SK-N-SH treated with all-trans-retinoic acid at 6 μM for 48 hours (cell line): ENCODE measurements at regions not wholly inside any gene's neighbourhood (a gene's known extent, or its start where the extent isn't known, plus 50 kb on each side); places are given as distances from the start of the nearest gene placed in this dataset.

Experiments used
- ATAC-seq: fragments of 200-7000 bp; cut with Tn5 transposase; 3 replicates; pipeline ENCODE4 v1.9.1; 2020; ENCODE audit warnings: mild to moderate bottlenecking, moderate library complexity
- ARNTL ChIP-seq: fragments of 450-650 bp; formaldehyde crosslinking; IDR thresholded peaks from 2 replicates; pipeline ENCODE4 v1.5.0; 2020; ENCODE audit warnings: low read depth, mild to moderate bottlenecking, moderate library complexity, borderline replicate concordance
- CSDC2 ChIP-seq: fragments of 250-450 bp; sonication (Bioruptor Pico); IDR thresholded peaks from 2 replicates; pipeline ENCODE4 v1.5.0; 2020; ENCODE audit warnings: mild to moderate bottlenecking, moderate library complexity
- CSRNP3 ChIP-seq: fragments of 250-450 bp; sonication (Bioruptor Pico); IDR thresholded peaks from 2 replicates; pipeline ENCODE4 v1.5.1; 2021; ENCODE audit warnings: mild to moderate bottlenecking, moderate library complexity
- ESRRG ChIP-seq: fragments of 250-450 bp; sonication (Bioruptor Pico); IDR thresholded peaks from 2 replicates; pipeline ENCODE4 v1.6.1; 2021; ENCODE audit warnings: mild to moderate bottlenecking
- GLIS3 ChIP-seq: fragments of 250-450 bp; sonication (Bioruptor Pico); IDR thresholded peaks from 2 replicates; pipeline ENCODE4 v1.5.0; 2020; ENCODE audit warnings: mild to moderate bottlenecking, moderate library complexity
- ISL1 ChIP-seq: fragments of 250-450 bp; sonication (Bioruptor Pico); IDR thresholded peaks from 2 replicates; pipeline ENCODE4 v2.1.2; 2022; ENCODE audit warnings: mild to moderate bottlenecking, moderate library complexity
- OSR1 ChIP-seq: fragments of 250-450 bp; sonication (Bioruptor Pico); IDR thresholded peaks from 2 replicates; pipeline ENCODE4 v1.8.0; 2022; ENCODE audit warnings: moderate library complexity, mild to moderate bottlenecking, inconsistent platforms
- POU6F1 ChIP-seq: fragments of 250-450 bp; sonication (Bioruptor Pico); IDR thresholded peaks from 2 replicates; pipeline ENCODE4 v1.8.0; 2021; ENCODE audit warnings: low read depth, mild to moderate bottlenecking, moderate library complexity, borderline replicate concordance
- PPARA ChIP-seq: fragments of 250-450 bp; sonication (Bioruptor Pico); IDR thresholded peaks from 2 replicates; pipeline ENCODE4 v1.5.0; 2020; ENCODE audit warnings: mild to moderate bottlenecking, borderline replicate concordance
- RARB ChIP-seq: fragments of 250-450 bp; sonication (Bioruptor Pico); IDR thresholded peaks from 2 replicates; pipeline ENCODE4 v1.8.0; 2021; ENCODE audit warnings: mild to moderate bottlenecking, moderate library complexity
- SNAI2 ChIP-seq: fragments of 250-450 bp; sonication (Bioruptor Pico); IDR thresholded peaks from 2 replicates; pipeline ENCODE4 v1.5.0; 2020; ENCODE audit warnings: mild to moderate bottlenecking, moderate library complexity
- TCF4 ChIP-seq: fragments of 250-450 bp; sonication (Bioruptor Pico); IDR thresholded peaks from 2 replicates; pipeline ENCODE4 v1.8.0; 2021; ENCODE audit warnings: mild to moderate bottlenecking, moderate library complexity, borderline replicate concordance
- TOX ChIP-seq: fragments of 250-450 bp; sonication (Bioruptor Pico); IDR thresholded peaks from 2 replicates; pipeline ENCODE4 v1.8.0; 2021; ENCODE audit warnings: mild to moderate bottlenecking, moderate library complexity, borderline replicate concordance
- ZC3H10 ChIP-seq: fragments of 250-450 bp; sonication (Bioruptor Pico); IDR thresholded peaks from 2 replicates; pipeline ENCODE4 v1.5.1; 2021; ENCODE audit warnings: mild to moderate bottlenecking, moderate library complexity
- ZFP3 ChIP-seq: fragments of 250-450 bp; sonication (Bioruptor Pico); IDR thresholded peaks from 2 replicates; pipeline ENCODE4 v1.5.0; 2020; ENCODE audit warnings: mild to moderate bottlenecking, moderate library complexity
- ZFP30 ChIP-seq: fragments of 450-650 bp; formaldehyde crosslinking; IDR thresholded peaks from 2 replicates; pipeline ENCODE4 v1.5.0; 2022; ENCODE audit warnings: mild to moderate bottlenecking, moderate library complexity
- ZNF565 ChIP-seq: fragments of 450-650 bp; formaldehyde crosslinking; conservative IDR thresholded peaks from 2 replicates; pipeline ENCODE4 v1.5.0; 2020; ENCODE audit warnings: low read depth, mild to moderate bottlenecking, moderate library complexity
- ZNF8 ChIP-seq: fragments of 450-650 bp; formaldehyde crosslinking; IDR thresholded peaks from 2 replicates; pipeline ENCODE4 v1.5.0; 2020; ENCODE audit warnings: mild to moderate bottlenecking, moderate library complexity
- TF ChIP-seq, protein P1 (sequence below): fragments of 250-450 bp; sonication (Bioruptor Pico); IDR thresholded peaks from 2 replicates; pipeline ENCODE4 v1.5.0; 2020; ENCODE audit warnings: mild to moderate bottlenecking, moderate library complexity
- TF ChIP-seq, protein P2 (sequence below): fragments of 250-450 bp; sonication (Bioruptor Pico); IDR thresholded peaks from 2 replicates; pipeline ENCODE4 v1.8.0; 2020; ENCODE audit warnings: mild to moderate bottlenecking, moderate library complexity, borderline replicate concordance

DNA sequence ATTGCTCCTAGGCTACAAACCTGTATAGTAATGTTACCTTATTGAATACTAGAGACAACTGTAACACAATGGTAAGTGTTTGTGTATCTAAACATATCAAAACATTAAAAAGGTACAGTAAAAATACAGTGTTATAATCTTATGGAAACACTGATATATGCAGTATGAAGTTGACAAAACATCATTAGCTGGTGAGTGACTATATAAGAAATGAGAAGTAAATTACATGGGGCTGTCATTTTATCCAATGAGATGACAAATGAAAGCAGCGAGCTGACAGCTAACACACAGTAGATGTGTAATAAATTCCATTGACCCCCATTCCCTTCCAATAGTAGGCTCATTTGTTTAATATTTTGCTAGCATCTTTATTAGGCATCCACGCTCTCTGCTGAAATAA, 198.1 kb upstream of the GHITM start:
- no peak for TF ChIP-seq ZNF565 (CRISPR knock-in tag)
- no peak for TF ChIP-seq PPARA
- TF ChIP-seq ZC3H10 (CRISPR knock-in tag) = no peak
- no peak for TF ChIP-seq ZFP30 (CRISPR knock-in tag)
- TF ChIP-seq SNAI2 (CRISPR knock-in tag) = no peak
- TF ChIP-seq ARNTL = no peak
- no peak for TF ChIP-seq POU6F1 (CRISPR knock-in tag)
- no peak for TF ChIP-seq GLIS3 (CRISPR knock-in tag)
- TF ChIP-seq CSDC2 (CRISPR knock-in tag) = no peak
- TF ChIP-seq TOX (CRISPR knock-in tag) = no peak
- TF ChIP-seq, protein P1, sequence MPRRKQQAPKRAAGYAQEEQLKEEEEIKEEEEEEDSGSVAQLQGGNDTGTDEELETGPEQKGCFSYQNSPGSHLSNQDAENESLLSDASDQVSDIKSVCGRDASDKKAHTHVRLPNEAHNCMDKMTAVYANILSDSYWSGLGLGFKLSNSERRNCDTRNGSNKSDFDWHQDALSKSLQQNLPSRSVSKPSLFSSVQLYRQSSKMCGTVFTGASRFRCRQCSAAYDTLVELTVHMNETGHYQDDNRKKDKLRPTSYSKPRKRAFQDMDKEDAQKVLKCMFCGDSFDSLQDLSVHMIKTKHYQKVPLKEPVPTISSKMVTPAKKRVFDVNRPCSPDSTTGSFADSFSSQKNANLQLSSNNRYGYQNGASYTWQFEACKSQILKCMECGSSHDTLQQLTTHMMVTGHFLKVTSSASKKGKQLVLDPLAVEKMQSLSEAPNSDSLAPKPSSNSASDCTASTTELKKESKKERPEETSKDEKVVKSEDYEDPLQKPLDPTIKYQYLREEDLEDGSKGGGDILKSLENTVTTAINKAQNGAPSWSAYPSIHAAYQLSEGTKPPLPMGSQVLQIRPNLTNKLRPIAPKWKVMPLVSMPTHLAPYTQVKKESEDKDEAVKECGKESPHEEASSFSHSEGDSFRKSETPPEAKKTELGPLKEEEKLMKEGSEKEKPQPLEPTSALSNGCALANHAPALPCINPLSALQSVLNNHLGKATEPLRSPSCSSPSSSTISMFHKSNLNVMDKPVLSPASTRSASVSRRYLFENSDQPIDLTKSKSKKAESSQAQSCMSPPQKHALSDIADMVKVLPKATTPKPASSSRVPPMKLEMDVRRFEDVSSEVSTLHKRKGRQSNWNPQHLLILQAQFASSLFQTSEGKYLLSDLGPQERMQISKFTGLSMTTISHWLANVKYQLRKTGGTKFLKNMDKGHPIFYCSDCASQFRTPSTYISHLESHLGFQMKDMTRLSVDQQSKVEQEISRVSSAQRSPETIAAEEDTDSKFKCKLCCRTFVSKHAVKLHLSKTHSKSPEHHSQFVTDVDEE (CRISPR knock-in tag) = no peak
- TF ChIP-seq, protein P2, sequence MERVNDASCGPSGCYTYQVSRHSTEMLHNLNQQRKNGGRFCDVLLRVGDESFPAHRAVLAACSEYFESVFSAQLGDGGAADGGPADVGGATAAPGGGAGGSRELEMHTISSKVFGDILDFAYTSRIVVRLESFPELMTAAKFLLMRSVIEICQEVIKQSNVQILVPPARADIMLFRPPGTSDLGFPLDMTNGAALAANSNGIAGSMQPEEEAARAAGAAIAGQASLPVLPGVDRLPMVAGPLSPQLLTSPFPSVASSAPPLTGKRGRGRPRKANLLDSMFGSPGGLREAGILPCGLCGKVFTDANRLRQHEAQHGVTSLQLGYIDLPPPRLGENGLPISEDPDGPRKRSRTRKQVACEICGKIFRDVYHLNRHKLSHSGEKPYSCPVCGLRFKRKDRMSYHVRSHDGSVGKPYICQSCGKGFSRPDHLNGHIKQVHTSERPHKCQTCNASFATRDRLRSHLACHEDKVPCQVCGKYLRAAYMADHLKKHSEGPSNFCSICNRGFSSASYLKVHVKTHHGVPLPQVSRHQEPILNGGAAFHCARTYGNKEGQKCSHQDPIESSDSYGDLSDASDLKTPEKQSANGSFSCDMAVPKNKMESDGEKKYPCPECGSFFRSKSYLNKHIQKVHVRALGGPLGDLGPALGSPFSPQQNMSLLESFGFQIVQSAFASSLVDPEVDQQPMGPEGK (CRISPR knock-in tag) = no peak
- no peak for TF ChIP-seq ESRRG (CRISPR knock-in tag)
- TF ChIP-seq TCF4 = no peak
- no peak for TF ChIP-seq ISL1
- TF ChIP-seq RARB = no peak
- ATAC-seq = no peak

DNA sequence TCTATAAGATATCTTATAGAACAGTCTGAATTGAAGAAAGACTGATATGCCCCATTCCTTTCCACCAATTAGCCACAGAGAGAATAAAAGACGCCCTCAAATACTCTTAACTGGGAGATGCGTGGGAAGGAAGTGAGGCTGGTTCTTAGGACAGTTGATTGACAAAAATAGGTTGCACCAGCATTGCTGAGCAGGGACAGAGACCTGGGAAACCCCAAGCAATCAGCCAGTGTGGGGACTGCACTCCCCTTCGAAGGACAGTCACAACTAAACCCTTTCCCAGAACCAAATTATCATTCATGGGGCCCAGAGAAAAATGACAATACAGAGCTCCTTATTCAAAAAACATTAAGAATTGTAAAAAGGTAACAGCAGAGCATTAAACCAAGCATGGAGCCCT, 196.9 kb upstream of the GHITM start:
- TF ChIP-seq ESRRG (CRISPR knock-in tag) = no peak
- TF ChIP-seq, protein P2 (CRISPR knock-in tag) = no peak
- no peak for TF ChIP-seq PPARA
- no peak for TF ChIP-seq ZFP3
- no peak for TF ChIP-seq CSRNP3 (CRISPR knock-in tag)
- TF ChIP-seq ZNF565 (CRISPR knock-in tag) = no peak
- TF ChIP-seq POU6F1 (CRISPR knock-in tag) = no peak
- TF ChIP-seq GLIS3 (CRISPR knock-in tag) = no peak
- no peak for TF ChIP-seq SNAI2 (CRISPR knock-in tag)
- no peak for TF ChIP-seq ZFP30 (CRISPR knock-in tag)
- no peak for TF ChIP-seq CSDC2 (CRISPR knock-in tag)
- TF ChIP-seq, protein P1 (CRISPR knock-in tag) = no peak
- TF ChIP-seq RARB = no peak
- no peak for TF ChIP-seq ZNF8
- TF ChIP-seq ISL1 = no peak
- no peak for TF ChIP-seq TOX (CRISPR knock-in tag)
- no peak for TF ChIP-seq ARNTL
- no peak for TF ChIP-seq TCF4
- TF ChIP-seq ZC3H10 (CRISPR knock-in tag) = no peak
- no peak for TF ChIP-seq OSR1 (CRISPR knock-in tag)
- no peak for ATAC-seq
